GM19328 (cell line): ENCODE measurements at regions not wholly inside any gene's neighbourhood (a gene's known extent, or its start where the extent isn't known, plus 50 kb on each side); places are given as distances from the start of the nearest gene placed in this dataset.
A peak's percentile ranks its signal among the peaks of the same experiment; 100 is the strongest.
"Not testable (repeated sequence)": the region's sequence is repeated elsewhere in the genome, so short reads cannot be mapped to it uniquely, and the experiment has no call there.

Source experiments
- ATAC-seq: cut with Tn5 transposase; IDR thresholded peaks from one replicate; pipeline ENCODE4 v1.9.1; 2021; ENCODE audit warnings: mild to moderate bottlenecking, moderate library complexity; ENCODE audit not compliant: unreplicated experiment

DNA sequence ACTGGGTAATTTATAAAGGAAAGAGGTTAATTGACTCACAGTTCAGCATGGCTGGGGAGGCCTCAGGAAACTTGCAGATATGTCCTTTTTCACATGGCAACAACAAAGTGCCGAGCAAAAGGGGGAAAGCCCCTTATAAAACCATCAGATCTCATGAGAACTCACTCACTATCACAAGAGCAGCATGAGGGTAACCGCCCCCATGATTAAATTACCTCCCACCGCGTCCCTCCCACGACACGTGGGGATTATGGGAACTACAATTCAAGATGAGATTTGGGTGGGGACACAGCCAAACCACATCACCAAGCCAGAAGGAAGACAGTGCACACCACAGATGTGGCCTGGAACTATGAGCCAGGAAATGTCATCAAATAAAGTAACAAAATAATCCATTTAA, 292.8 kb downstream of the FOXO1 start:
- not testable (repeated sequence) for ATAC-seq

DNA sequence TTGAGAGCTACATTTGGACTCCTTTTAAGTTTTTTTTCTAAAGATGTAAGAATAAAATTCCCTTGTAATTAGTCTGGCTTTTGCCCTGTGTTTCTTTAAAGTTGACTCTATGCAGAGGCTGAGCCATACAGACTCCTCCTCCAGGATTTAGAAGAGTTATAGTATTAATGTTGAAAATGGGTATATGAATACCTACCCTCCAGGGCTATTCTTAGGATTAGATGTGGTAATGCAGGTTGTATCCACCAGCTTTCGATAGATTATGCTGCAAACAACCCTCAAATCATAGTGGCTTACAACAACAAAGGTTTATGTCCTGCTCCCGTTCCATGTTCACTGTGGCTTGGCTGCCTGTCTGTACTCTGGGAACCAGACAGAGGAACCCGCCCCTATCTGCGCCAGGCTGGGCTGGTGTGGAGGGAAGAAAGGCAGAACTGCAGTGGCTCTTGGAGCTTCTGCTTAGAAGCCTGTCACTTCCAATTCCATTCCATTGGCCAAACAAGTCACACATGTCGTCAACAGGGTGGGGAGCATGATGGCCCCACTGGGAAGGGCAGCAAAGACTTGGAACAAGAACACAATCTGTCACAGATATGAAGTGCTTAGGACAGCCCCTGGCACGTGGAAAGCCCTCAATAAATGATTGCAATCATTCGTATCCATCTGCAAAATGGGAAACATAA, 290.8 kb downstream of the FOXO1 start:
- ATAC-seq: no peak

DNA sequence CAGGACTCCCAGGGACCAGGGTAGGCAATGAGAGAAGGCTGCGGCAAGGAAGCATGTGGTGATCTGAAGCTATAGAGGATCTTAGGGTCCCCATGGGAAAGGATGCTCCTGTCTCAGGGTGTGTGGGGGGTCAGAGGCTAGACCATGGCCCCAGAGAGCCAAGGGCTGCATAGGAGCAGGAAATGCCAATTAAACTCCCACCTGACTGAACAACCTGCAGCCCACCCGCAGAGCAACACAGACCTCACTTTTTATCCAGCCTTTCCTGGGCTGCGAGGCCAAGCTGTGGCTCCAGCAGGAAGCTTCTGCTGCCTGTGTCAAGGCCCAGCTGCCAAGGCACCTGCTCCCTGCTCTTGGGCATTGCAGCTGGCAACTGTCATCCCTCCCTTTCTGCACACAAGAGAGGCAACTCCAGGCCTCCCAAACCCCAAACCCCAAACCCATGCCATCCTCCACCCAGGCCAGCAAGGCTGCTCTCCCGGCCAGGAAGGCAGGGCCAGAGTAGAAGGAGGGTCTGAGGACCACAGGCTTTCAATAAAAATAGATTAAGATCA, 290.1 kb downstream of the FOXO1 start:
- no peak for ATAC-seq

DNA sequence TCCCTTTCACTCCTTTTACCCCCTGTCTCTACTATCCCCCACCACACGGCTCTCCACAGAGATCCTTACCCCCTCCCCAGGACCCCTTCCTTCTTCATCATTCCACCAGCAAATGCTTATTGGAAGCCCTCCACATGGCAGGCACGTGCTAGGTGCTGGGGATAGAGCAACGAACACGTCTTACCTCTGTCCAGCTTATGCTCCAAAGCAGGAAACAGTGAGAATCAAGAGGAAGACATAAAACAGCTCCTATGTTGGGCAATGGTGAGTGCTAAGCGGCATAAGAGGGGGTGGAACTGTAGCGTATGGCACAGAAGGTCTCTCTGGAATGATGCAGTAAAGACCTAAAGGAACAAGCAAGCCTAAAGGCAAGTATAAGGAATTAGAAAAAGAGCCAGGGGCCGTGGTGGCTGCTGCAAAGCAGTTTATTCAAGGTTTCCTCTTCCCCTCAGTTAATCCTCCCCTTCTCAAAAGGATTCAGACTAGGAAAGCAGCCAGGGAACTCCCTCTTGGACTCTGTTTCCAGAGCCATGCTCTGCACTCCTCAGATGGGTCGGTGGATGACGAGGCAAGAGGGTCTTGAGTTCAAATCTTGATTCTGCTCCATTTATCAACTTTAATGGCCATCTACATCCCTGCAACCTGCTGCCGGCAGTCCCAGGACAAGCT, 289.4 kb downstream of the FOXO1 start:
- ATAC-seq: no peak

DNA sequence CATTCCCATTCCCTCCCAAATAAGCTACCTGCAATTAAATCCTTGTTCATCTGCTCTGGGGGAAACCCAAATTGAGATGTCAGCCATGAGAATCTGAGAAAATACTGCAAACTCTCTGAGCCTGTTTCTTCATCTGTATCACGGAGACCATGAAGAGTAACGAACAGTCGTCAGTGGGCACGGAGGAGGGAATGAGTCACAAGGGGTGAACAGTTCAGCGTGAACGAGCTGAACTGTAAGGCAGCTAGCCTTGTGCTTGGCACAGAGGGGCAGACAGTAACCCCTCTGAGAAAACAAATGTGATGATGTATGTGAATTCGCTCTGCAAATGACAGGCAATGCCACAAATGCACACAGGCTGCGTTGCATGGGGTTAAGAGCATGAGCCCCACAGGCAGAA, 288.7 kb downstream of the FOXO1 start:
- ATAC-seq: no peak

DNA sequence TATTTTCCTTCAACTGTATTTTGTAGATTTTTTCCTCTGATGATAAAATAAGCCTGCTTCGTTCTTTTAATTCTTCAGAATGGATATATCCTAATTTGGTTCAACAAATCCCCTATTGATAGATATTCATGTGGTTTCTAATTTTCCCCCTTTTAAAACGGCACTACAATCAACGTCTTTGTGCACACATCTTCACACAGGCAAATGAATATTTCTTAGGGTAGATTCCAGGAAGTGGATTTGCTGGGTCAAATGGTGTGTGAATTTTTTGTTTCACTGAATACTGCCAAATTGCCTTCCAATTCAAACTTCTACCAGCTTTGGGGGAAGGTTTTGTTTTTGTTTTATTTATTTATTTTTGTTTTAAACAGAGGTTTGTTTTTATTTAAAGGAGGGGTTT, 287.2 kb downstream of the FOXO1 start:
- ATAC-seq: no peak

DNA sequence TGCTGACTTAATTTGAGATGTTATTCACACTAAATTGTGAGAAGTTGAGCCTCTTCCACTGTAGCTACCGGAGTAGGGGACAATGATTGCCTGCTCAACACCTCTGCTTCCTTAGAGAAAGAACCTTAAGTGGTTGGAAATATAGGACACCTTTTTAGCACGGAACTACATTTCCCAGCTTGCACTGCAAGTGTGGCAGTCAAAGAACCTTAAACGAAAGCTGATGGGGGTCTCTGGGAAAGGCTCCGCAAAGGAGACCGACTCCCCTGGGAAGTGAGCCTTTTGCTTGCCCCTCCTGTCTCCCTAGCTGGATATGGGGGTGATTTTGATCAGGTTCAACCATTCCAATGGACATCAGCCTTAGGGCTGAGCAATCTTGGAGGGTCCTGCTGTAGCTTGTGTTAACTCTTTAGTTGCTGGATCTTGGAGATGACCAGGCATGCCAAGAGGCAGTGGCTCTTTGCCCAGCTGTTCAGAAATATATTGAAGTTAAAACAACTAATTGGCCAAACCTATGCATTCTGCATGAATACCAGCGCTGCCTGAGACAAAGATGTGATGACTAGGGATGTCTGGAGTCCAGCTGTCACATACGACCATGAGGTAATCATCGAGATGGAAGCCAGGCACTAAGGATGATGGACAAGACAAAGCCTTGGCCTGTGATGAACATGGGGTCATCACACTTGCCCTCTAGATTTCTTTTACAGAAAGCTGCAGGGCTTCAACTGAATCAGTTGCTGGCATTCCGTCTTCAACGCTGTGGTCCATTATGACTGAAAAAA, 286.5 kb downstream of the FOXO1 start:
- no peak for ATAC-seq

DNA sequence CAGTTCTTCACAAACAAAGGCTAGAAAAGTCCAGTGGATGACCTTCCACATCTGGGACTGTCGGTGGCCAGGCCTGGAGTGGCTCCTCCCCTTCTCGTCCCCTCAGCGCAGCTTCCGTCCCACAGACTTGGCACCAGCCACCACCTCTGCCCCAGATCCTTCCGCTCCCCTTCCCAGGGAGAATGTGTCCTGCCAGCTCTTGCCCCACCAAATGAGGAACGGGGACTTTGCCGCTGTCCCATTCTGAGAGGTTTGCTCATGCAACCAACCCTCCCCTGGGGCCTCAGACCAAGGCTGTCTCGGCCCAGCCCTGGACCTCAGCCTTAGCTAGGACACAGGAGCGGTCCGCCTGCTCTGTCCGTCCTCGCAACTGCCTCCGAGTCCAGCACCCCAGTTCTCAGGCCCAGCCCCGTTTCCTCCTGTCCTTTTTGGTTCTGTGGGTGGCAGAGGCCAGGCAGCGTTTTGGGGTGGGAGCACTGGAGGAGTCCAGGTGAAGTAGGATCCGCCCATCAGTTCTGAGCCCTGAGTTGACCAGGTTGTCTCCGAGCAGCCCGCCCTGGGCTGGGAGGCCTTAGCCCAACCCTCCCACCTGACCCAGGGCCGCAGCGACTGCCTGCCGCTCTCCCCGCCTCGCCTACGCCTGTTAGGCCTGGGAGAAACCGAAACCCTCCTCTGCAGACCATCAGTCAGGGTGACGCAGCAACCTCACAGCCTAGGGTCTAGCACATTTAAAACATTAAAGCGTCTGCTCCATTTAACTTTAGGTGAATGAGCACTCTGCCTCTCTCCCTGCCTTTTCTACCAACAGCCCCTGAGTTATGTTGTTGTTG, 284.3 kb downstream of the FOXO1 start:
- no peak for ATAC-seq

DNA sequence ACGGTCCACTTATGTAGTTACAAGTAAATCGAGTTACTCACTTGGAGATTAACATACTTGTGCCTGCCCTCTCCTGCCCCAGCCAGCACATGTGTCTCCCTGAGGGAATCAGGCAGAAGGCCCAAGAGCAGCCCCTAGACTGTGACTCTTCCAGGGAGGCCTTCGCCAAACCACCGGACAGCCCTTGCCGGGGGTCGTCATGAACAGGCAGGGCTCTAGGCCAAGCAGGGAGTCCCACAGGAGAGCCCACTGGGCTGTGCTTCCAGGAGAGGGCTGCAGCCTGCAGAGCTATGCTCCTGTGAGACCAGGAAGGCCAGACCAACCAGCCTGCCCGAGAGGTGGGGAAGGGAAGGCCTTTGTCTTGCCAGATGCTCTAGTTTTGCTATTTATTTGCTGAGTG, 283.3 kb downstream of the FOXO1 start:
- no peak for ATAC-seq

DNA sequence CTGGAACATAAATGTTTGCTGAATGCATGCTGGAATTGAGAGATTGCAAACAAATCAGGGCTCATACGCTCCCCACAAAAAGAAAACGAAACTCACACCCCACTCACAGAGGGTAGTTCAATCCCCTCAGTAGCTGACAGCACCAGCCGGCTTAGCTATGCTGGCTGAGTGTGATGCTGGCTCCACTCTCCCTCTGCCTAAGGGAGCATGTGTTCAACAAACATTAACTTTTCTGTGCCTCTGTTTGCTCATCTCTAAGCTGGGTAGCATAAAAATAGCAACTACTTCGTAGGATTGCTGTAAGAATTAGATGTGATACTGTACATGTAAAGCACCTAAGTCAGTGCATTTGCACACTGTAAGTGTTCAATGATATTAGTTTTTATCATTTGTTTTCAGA, 282.6 kb downstream of the FOXO1 start:
- ATAC-seq: no peak

DNA sequence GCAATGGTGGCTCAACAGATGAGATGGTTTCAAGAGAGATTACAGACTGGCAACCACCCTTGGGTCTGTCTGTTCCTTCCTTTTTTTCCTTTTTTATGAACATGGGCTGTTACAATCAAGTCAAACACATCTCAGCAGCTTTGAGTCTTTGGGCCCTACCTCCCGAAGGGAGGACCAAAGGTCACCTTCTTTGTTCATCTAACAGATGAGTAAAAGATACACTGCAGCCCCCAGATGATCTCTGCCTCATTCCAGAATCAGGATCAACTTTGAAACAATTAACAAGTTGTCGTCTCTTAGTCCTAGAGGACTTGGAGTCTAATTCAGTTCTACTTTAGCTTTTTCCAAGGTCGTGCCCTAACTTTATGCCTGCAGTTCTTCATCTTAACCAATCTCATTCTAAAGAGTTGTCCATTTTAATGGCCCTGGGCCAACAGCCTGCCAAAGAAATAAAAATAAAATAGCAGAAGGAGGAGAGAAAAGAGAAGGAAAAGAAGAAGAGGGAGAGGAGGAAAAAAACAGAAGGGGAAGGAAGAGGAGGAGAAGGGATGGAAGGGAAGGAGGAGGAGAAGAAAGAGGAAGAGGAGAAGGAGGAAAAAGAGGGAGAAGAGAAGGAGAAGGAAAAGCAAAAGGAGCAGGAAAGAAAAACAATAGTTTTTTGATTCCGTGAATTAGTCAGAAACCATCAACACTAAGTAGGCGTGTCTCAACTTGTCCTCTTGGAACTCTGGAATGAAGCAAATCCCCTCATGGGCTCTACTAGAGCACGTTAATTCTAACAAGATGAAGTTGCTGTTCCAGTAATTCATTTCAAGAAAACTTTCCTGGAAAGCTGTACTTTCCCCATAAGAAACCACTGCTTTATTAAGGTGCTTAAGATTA, 281.2 kb downstream of the FOXO1 start:
- ATAC-seq: no peak

DNA sequence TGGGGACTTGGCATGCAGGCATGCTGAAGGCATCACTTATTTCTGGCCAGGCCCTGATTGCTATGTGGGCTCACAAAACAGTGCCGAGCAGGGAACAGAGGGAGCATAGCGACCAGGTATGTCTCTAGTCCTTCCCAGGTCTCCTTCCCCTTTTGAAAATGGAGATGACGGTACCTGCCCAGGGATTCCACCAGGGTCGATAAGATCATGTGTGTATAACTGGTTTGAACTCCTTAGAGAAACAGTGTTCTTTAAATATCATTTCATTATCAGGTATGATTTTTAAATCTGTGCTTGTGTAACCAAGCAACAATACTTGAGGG, 280.6 kb downstream of the FOXO1 start:
- no peak for ATAC-seq

DNA sequence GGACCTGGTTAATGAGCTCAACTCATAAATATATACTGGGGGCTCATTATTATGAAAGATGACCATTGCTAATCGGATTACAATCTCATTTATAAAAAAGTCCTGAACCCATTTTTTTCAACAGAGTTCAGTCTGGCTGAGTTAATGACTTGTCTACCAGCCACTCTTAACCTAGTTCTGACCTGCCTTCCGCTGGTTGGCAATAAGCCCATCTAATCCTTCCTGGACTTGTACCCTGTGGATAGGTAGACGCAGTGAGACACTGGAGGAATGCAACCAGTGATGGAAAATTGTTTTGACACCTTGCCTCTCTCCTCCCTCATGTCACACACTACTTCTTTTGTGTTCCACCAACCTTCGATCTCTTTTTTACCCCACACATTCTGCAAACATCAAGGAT, 279.9 kb downstream of the FOXO1 start:
- ATAC-seq: no peak

DNA sequence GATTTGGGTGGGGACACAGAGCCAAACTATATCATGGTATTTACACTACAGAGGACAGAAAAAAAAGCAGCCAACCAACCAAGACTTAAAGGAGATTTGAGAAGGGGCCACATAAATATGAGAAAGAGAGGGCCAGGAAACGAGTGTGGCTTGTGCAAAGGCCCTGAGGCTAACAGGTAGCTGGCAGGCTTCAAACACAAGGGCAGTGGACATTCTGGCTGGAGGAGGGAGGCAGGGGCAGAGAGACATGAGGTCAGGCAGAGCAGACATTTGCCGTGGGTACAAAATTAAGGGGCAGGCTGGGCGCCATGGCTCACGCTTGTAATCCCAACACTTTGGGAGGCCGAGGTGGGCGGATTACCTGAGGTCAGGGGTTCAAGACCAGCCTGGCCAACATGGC, 278.7 kb downstream of the FOXO1 start:
- ATAC-seq: no peak

DNA sequence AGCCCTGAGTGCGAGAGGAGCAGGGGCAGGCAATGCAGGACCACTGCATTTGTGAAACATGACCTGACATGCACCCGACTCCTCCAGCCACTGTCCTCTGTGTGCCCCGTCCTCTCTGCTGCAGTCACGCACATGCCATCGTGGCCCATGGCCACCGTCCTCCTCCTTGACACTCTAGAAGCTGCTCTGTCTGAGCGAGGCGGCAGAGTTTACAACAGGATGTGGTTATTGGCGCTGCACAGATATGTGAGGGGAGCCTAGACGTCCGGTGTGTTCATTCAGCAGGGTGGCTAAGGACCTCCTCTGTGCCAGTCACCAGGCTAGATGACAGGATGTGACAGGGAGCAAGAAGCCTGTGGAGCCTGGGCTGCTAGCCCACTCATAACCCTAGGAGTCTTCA, 277.8 kb downstream of the FOXO1 start:
- peak; percentile 98 for ATAC-seq

DNA sequence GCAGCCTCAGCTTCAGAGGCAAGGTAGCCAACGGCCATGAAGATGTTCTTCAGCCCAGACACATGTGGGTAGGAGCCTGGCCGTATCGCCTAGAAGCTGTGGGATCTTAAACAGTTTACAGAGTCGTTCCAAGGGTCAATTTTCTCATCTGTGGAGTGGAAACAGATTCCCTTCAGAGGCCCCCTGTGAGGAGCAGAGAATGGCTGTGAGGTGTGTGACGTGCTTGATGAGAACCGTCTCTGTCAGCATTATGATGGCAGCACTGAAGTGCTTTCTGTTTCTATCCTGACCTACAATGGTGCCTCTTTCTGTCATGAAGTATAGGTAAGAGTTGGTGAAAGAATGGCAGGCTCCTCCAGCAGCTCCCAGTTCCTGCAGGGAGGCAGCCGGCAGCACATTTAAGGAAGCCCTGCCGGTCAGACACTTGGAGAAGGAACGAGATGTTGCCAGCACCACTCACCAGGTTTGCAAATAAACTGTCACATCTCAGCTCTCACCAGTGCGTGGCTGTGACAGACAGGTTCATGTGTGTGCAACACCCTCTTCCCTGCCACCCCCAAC, 277.3 kb downstream of the FOXO1 start:
- peak; percentile 59 for ATAC-seq

DNA sequence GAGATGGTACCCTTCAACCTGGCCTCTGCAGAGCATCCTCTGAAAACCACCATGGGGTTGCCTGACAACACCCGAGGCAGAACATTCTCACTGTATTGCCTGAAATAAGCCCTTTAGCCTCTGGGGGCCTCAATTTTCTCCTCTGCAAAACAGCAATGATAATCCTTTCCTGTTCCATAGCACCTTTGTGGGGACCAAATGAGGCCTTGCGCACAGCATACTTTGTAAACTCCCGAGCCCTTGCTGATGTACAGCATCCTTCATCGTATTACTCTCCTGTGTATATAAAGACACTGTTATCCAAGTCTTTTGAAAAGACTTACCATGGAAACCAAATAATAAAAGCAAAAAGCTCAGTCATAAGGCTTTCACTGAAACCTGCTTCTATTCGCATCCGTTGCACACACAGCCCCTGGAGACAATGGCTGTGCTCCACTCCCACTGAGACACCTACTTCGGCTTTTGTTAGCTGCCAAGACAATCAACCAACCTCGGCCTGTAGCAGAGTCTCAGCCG, 276.0 kb downstream of the FOXO1 start:
- ATAC-seq: no peak

DNA sequence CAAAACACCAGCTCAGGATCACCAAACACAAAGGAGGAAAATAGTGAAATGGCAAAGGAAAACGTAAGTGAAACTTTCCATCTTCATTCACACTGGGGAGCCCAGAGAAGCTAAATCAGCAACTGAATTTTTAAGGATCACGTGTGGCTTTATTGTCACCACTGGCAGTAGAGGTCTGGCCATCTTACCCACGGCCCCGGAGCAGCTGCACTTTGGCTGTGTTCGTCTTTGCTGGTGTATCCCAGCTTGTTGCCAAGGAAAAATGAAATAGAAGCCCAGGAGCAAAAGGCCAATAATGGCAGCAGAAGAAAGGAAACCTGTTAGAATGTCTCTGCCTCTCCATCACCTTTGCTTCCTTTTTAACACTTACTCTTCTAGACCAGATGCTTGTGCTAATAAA, 274.7 kb downstream of the FOXO1 start:
- no peak for ATAC-seq

DNA sequence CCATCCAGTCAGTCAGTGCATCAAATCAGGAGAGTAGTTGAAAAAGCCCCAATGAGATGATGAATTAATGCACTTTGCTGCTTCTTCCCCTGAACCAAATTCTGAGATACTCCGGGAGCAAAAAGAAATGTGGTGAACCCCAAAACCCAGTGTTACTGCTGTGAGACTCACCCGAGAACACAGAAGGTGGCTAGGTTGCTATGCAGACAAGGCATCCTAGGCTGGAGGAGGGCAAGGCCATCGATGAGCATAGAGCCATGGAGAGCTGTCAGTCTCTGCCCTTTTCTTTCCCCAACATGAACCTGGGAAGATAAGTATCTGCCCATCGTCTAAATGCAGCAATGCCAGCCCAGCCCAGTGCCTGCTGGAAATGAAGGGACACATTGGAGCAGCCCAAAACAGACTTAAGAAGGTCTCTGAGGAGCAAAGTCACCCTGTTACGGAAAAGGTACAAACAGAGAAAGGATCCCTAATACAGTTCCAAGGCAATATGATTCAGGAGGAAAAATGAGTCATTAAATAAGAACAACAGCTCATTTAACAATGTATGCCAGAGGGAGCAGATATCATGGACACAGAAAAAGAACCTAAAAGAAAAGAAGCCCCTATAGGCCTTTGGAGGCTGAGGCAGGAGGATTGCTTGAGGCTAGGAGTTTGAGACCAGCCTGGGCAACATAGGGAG, 272.0 kb downstream of the FOXO1 start:
- ATAC-seq: no peak
